MCF 10A (cell line): ENCODE measurements at regions not wholly inside any gene's neighbourhood (a gene's known extent, or its start where the extent isn't known, plus 50 kb on each side); places are given as distances from the start of the nearest gene placed in this dataset.

Source experiments
- BruUV-seq: library from RNA; stranded (reverse); fragments of 400-500 nt; replicated peaks from 2 replicates; lab custom pipeline; 2021; lab: Mats Ljungman, UMichigan
- CTCF ChIA-PET: fragments of 300-600 bp; sonication (Branson Sonifier 250); formaldehyde crosslinking; extraction: SDS; loops from one replicate; lab custom pipeline; 2021; ENCODE audit warnings: antibody characterized with exemption, inconsistent platforms; lab: Yijun Ruan, JAX
- POLR2A ChIA-PET: fragments of 300-600, 350-650 bp; sonication (Branson Sonifier 250); formaldehyde crosslinking; extraction: SDS; loops from one replicate; lab custom pipeline; 2020; ENCODE audit warnings: antibody characterized with exemption, inconsistent platforms; lab: Yijun Ruan, JAX
- DNase-seq: peaks from one replicate; pipeline ENCODE4 v3.0.0-alpha.2; 2018; ENCODE audit not compliant: unreplicated experiment
- H3K27ac Mint-ChIP-seq: one replicate; pipeline ENCODE4 v1.8.0; 2022; ENCODE audit warnings: mild to moderate bottlenecking, low read depth, mixed read lengths; ENCODE audit not compliant: unreplicated experiment
- H3K27me3 Mint-ChIP-seq: one replicate; pipeline ENCODE4 v1.8.0; 2022; ENCODE audit warnings: mixed read lengths; ENCODE audit not compliant: insufficient read depth, unreplicated experiment
- H3K36me3 Mint-ChIP-seq: one replicate; pipeline ENCODE4 v1.8.0; 2022; ENCODE audit warnings: mild to moderate bottlenecking, moderate library complexity, mixed read lengths; ENCODE audit not compliant: insufficient read depth, unreplicated experiment
- H3K4me1 Mint-ChIP-seq: one replicate; pipeline ENCODE4 v1.8.0; 2022; ENCODE audit warnings: mixed read lengths; ENCODE audit not compliant: insufficient read depth, unreplicated experiment
- H3K4me3 Mint-ChIP-seq: one replicate; pipeline ENCODE4 v1.8.0; 2022; ENCODE audit warnings: mild to moderate bottlenecking, moderate library complexity, mixed read lengths; ENCODE audit not compliant: unreplicated experiment
- H3K9me3 Mint-ChIP-seq: one replicate; pipeline ENCODE4 v1.8.0; 2022; ENCODE audit warnings: mixed read lengths; ENCODE audit not compliant: unreplicated experiment
- CTCF ChIP-seq: fragments of 200-600 bp; IDR thresholded peaks from one replicate; pipeline ENCODE4 v1.8.0; 2022; ENCODE audit warnings: antibody characterized with exemption, mild to moderate bottlenecking; ENCODE audit not compliant: unreplicated experiment
- intact Hi-C: fragments of 100-400 bp; cut with micrococcal nuclease; formaldehyde crosslinking; loops from 2 replicates; pipeline ENCODE4 v1.14.1; 2022

GRCh38 chr3:191783024-191783423 lies 322.1 kb downstream of the PYDC2 start:
- H3K4me3 Mint-ChIP-seq, result no peak overlapping the region
- H3K9me3 Mint-ChIP-seq, result no peaks in the 10 kb centered on the region
- ChIA-PET POLR2A (no interaction called here), CTCF (no interaction called here)
- TF ChIP-seq CTCF, result no peak
- no peak for DNase-seq
- H3K36me3 Mint-ChIP-seq, result no peaks in the 10 kb centered on the region
- H3K27me3 Mint-ChIP-seq, result no peaks in the 10 kb centered on the region
- intact Hi-C loops, result no loop called here
- H3K27ac Mint-ChIP-seq, result no peak overlapping the region
- BruUV-seq, result no TSS peak
- no peaks in the 10 kb centered on the region for H3K4me1 Mint-ChIP-seq

GRCh38 chr3:191790934-191791333 lies 330.0 kb downstream of the PYDC2 start:
- ChIA-PET POLR2A (no interaction called here), CTCF (interaction anchor here (0.7 kb wide), 1 partner anchor 22 kb away, joined by 3 read pairs; no protein-coding TSS in a partner anchor)
- intact Hi-C loops, result no loop called here
- TF ChIP-seq CTCF, result no peak
- H3K4me1 Mint-ChIP-seq, result peaks cover 6% of the 10 kb centered on the region
- no peak overlapping the region for H3K27ac Mint-ChIP-seq
- no peak for DNase-seq
- H3K4me3 Mint-ChIP-seq, result no peak overlapping the region
- H3K27me3 Mint-ChIP-seq, result no peaks in the 10 kb centered on the region
- BruUV-seq, result no TSS peak
- H3K9me3 Mint-ChIP-seq, result no peaks in the 10 kb centered on the region
- no peaks in the 10 kb centered on the region for H3K36me3 Mint-ChIP-seq

- DNase-seq, result no peak
- ChIA-PET POLR2A (no interaction called here), CTCF (no interaction called here)
- Mint-ChIP-seq H3K9me3 (no peaks in the 10 kb centered on the region), H3K36me3 (no peaks in the 10 kb centered on the region), H3K27ac (no peak overlapping the region), H3K4me1 (peaks cover 6% of the 10 kb centered on the region), H3K27me3 (no peaks in the 10 kb centered on the region), H3K4me3 (no peak overlapping the region)
- intact Hi-C loops, result no loop called here
- BruUV-seq, result no TSS peak
- no peak for TF ChIP-seq CTCF
These were observed 331.6 kb downstream of the PYDC2 start for GRCh38 chr3:191792580-191792979.

- POLR2A ChIA-PET, result no interaction called here
- peak; percentile 5 for DNase-seq
- CTCF ChIA-PET, result no interaction called here
These were observed 334.2 kb downstream of the PYDC2 start for GRCh38 chr3:191795196-191795595.

More at GRCh38 chr3:191795196-191795595, 334.2 kb downstream of the PYDC2 start:
- H3K27ac Mint-ChIP-seq, result no peak overlapping the region
- no peak for TF ChIP-seq CTCF
- no peak overlapping the region for H3K4me3 Mint-ChIP-seq
- BruUV-seq, result no TSS peak
- H3K27me3 Mint-ChIP-seq, result no peaks in the 10 kb centered on the region
- H3K9me3 Mint-ChIP-seq, result no peaks in the 10 kb centered on the region
- intact Hi-C loops, result no loop called here
- no peaks in the 10 kb centered on the region for H3K36me3 Mint-ChIP-seq
- peaks cover 6% of the 10 kb centered on the region for H3K4me1 Mint-ChIP-seq
